WTC11 (cell line): ENCODE measurements at regions not wholly inside any gene's neighbourhood (a gene's known extent, or its start where the extent isn't known, plus 50 kb on each side); places are given as distances from the start of the nearest gene placed in this dataset.

ENCODE experiments used
- MXD4 ChIP-seq: fragments of 250-450 bp; sonication (Bioruptor Pico); IDR thresholded peaks from 2 replicates; pipeline ENCODE4 v1.8.0; 2021; ENCODE audit warnings: mild to moderate bottlenecking, moderate library complexity, borderline replicate concordance
- NFYB ChIP-seq: sonication (generic); formaldehyde crosslinking; conservative IDR thresholded peaks from 2 replicates; pipeline ENCODE4 v1.8.0; 2022; ENCODE audit warnings: low read depth, missing genetic modification reagents
- NR2C2 ChIP-seq: sonication (generic); formaldehyde crosslinking; IDR thresholded peaks from 2 replicates; pipeline ENCODE4 v1.8.0; 2022; ENCODE audit warnings: mild to moderate bottlenecking, missing genetic modification reagents
- PRRX2 ChIP-seq: fragments of 250-450 bp; sonication (Bioruptor Pico); IDR thresholded peaks from 2 replicates; pipeline ENCODE4 v1.8.0; 2021; ENCODE audit warnings: mild to moderate bottlenecking
- SMAD3 ChIP-seq: sonication (generic); formaldehyde crosslinking; IDR thresholded peaks from 2 replicates; pipeline ENCODE4 v1.8.0; 2022; ENCODE audit warnings: missing genetic modification reagents, mild to moderate bottlenecking, borderline replicate concordance
- SP1 ChIP-seq: sonication (generic); formaldehyde crosslinking; conservative IDR thresholded peaks from 2 replicates; pipeline ENCODE4 v1.8.1; 2022; ENCODE audit warnings: missing genetic modification reagents
- ZNF121 ChIP-seq: sonication (generic); formaldehyde crosslinking; IDR thresholded peaks from 2 replicates; pipeline ENCODE4 v1.8.0; 2023; ENCODE audit warnings: missing genetic modification reagents
- ZNF263 ChIP-seq: sonication (generic); formaldehyde crosslinking; IDR thresholded peaks from 2 replicates; pipeline ENCODE4 v1.8.1; 2022; ENCODE audit warnings: low read depth, mild to moderate bottlenecking, moderate library complexity, missing genetic modification reagents
- ZNF416 ChIP-seq: fragments of 250-450 bp; sonication (Bioruptor Pico); IDR thresholded peaks from 2 replicates; pipeline ENCODE4 v1.9.0; 2021; ENCODE audit warnings: mild to moderate bottlenecking, inconsistent platforms
- TF ChIP-seq, protein P1 (sequence below): sonication (generic); formaldehyde crosslinking; IDR thresholded peaks from 2 replicates; pipeline ENCODE4 v1.8.1; 2022; ENCODE audit warnings: mild to moderate bottlenecking, moderate library complexity, missing genetic modification reagents
- TF ChIP-seq, protein P2 (sequence below): fragments of 200-600 bp; IDR thresholded peaks from 2 replicates; pipeline ENCODE4 v1.8.0; 2022; ENCODE audit warnings: antibody characterized with exemption
- TF ChIP-seq, protein P3 (sequence below): sonication (generic); formaldehyde crosslinking; IDR thresholded peaks from 2 replicates; pipeline ENCODE4 v1.8.0; 2023; ENCODE audit warnings: missing genetic modification reagents
- TF ChIP-seq, protein P4 (sequence below): fragments of 250-450 bp; sonication (Bioruptor Pico); IDR thresholded peaks from 2 replicates; pipeline ENCODE4 v1.9.0; 2021; ENCODE audit warnings: mild to moderate bottlenecking, borderline replicate concordance
- TF ChIP-seq, protein P5 (sequence below): sonication (generic); formaldehyde crosslinking; IDR thresholded peaks from 2 replicates; pipeline ENCODE4 v1.8.0; 2022; ENCODE audit warnings: mild to moderate bottlenecking, missing genetic modification reagents

DNA sequence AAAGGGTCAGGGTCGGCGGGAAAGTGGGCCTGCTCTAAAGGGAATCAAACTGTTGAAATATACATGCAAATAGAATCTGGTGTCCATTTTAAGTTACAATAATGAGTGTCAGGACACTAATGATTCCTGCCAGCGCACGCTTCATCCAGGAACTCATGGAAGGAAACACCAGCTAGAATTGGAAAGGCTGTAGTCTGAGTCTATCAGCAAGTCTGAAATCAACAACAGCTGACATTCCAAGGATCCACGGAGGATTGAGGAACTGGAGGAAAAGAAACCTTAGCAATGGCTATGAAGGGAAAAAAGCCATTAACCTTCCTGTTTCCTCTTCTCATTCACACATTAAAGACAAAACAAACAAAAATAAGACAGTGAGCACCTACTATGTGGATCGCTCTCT is 1063.1 kb downstream of the NTRK3 start:
- TF ChIP-seq, protein P1, sequence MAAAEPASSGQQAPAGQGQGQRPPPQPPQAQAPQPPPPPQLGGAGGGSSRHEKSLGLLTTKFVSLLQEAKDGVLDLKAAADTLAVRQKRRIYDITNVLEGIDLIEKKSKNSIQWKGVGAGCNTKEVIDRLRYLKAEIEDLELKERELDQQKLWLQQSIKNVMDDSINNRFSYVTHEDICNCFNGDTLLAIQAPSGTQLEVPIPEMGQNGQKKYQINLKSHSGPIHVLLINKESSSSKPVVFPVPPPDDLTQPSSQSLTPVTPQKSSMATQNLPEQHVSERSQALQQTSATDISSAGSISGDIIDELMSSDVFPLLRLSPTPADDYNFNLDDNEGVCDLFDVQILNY: no peak
- TF ChIP-seq, protein P2, sequence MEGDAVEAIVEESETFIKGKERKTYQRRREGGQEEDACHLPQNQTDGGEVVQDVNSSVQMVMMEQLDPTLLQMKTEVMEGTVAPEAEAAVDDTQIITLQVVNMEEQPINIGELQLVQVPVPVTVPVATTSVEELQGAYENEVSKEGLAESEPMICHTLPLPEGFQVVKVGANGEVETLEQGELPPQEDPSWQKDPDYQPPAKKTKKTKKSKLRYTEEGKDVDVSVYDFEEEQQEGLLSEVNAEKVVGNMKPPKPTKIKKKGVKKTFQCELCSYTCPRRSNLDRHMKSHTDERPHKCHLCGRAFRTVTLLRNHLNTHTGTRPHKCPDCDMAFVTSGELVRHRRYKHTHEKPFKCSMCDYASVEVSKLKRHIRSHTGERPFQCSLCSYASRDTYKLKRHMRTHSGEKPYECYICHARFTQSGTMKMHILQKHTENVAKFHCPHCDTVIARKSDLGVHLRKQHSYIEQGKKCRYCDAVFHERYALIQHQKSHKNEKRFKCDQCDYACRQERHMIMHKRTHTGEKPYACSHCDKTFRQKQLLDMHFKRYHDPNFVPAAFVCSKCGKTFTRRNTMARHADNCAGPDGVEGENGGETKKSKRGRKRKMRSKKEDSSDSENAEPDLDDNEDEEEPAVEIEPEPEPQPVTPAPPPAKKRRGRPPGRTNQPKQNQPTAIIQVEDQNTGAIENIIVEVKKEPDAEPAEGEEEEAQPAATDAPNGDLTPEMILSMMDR: no peak
- TF ChIP-seq MXD4 (no peak), NFYB (CRISPR knock-in tag) (no peak), SMAD3 (no peak), ZNF416 (no peak), ZNF121 (CRISPR knock-in tag) (no peak), NR2C2 (CRISPR knock-in tag) (no peak), ZNF263 (no peak), PRRX2 (CRISPR knock-in tag) (no peak), SP1 (CRISPR knock-in tag) (no peak)
- TF ChIP-seq, protein P3, sequence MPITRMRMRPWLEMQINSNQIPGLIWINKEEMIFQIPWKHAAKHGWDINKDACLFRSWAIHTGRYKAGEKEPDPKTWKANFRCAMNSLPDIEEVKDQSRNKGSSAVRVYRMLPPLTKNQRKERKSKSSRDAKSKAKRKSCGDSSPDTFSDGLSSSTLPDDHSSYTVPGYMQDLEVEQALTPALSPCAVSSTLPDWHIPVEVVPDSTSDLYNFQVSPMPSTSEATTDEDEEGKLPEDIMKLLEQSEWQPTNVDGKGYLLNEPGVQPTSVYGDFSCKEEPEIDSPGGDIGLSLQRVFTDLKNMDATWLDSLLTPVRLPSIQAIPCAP: no peak
- TF ChIP-seq, protein P4, sequence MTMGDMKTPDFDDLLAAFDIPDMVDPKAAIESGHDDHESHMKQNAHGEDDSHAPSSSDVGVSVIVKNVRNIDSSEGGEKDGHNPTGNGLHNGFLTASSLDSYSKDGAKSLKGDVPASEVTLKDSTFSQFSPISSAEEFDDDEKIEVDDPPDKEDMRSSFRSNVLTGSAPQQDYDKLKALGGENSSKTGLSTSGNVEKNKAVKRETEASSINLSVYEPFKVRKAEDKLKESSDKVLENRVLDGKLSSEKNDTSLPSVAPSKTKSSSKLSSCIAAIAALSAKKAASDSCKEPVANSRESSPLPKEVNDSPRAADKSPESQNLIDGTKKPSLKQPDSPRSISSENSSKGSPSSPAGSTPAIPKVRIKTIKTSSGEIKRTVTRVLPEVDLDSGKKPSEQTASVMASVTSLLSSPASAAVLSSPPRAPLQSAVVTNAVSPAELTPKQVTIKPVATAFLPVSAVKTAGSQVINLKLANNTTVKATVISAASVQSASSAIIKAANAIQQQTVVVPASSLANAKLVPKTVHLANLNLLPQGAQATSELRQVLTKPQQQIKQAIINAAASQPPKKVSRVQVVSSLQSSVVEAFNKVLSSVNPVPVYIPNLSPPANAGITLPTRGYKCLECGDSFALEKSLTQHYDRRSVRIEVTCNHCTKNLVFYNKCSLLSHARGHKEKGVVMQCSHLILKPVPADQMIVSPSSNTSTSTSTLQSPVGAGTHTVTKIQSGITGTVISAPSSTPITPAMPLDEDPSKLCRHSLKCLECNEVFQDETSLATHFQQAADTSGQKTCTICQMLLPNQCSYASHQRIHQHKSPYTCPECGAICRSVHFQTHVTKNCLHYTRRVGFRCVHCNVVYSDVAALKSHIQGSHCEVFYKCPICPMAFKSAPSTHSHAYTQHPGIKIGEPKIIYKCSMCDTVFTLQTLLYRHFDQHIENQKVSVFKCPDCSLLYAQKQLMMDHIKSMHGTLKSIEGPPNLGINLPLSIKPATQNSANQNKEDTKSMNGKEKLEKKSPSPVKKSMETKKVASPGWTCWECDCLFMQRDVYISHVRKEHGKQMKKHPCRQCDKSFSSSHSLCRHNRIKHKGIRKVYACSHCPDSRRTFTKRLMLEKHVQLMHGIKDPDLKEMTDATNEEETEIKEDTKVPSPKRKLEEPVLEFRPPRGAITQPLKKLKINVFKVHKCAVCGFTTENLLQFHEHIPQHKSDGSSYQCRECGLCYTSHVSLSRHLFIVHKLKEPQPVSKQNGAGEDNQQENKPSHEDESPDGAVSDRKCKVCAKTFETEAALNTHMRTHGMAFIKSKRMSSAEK (CRISPR knock-in tag): no peak
- TF ChIP-seq, protein P5, sequence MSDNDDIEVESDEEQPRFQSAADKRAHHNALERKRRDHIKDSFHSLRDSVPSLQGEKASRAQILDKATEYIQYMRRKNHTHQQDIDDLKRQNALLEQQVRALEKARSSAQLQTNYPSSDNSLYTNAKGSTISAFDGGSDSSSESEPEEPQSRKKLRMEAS: no peak
